Muscle of arm (tissue), 1 donor: ENCODE measurements at regions not wholly inside any gene's neighbourhood (a gene's known extent, or its start where the extent isn't known, plus 50 kb on each side); places are given as distances from the start of the nearest gene placed in this dataset.

Source experiments
- DNase-seq: peaks from one replicate; pipeline ENCODE4 v3.0.0-alpha.2; 2013

- DNase-seq = no peak
These were observed 155.8 kb upstream of the GSE1 start for GRCh38 chr16:85457366-85457765.

- DNase-seq = no peak
These were observed 154.2 kb upstream of the GSE1 start for GRCh38 chr16:85458968-85459367.

- DNase-seq = no peak
These were observed 153.4 kb upstream of the GSE1 start for GRCh38 chr16:85459529-85460251.

- DNase-seq = no peak
These were observed 152.7 kb upstream of the GSE1 start for GRCh38 chr16:85460252-85461021.

DNA sequence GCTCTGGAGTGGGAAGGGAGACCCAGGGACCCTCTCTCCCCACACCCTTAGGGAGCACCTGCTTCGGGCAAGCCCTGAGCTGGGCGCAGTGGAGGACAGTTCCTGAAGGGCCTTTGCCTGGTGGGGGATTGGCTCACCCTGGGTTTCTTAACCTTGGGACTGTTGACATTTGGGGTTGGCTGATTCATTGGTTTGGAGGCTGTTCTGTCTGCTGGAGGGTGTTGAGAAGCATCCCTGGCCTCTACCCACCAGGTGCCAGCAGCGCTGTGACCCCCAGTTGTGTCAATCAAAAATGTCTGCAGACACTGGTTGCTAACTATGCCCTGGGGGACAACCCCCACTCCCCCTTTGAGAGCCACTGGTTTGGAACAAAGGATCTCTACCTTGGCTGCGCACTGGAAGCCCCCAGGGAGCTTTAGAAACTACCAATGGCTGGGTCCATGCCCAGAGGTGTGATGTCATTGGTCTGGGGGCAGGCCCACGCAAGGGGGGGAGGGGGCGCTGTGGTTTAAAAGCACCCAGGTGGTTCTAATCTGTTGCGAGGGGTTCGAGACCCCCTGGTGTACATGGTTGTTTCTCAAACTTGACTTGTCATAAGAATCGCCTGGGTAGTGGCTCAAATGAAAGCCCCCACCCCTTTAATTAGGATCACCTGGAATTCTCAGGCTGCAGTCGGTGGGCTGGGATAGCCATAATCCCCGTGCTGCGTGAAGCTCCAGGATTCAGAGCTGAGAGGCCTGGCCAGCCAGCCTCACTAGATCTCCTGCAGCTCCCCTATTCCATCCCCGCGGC lies 151.9 kb upstream of the GSE1 start:
- no peak for DNase-seq

GRCh38 chr16:85461814-85462713 lies 151.1 kb upstream of the GSE1 start:
- peak; percentile 40 for DNase-seq

GRCh38 chr16:85462714-85463611 lies 150.2 kb upstream of the GSE1 start:
- DNase-seq = no peak

DNA sequence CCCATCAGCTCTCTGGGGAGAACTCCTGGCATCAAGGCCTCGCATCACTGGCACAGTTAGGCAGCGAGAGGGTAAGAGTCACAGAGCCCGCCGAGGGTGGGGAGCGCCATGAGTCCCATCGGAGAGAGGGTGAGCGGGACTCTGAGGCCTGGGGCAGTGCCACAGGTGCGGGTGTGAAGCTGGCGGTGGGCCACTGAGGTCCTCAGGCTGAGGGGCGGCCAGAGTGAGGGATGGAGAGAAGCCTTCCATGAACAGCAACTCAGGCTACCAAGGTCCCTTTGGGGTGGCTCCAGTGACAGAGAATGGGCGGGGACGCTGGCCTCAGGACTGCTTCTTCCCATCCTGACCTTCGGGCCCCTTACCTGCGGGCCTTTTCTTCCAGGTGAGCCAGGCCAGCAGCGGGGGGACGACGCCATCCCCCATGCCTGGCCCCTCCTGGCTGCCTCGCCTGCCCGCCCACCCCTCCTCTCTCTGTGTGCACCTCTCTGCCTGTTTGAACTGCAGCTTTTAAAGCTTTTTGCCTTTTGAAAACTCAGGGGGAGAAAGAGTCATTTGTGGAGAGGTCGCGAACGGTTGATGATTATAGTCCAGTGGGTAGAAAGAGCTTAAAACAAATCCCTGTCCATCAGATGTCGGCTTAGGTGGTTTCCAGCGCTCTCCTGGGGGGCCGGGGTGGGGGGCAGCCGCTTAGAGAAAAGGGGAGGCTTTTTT lies 149.3 kb upstream of the GSE1 start:
- DNase-seq = no peak

DNA sequence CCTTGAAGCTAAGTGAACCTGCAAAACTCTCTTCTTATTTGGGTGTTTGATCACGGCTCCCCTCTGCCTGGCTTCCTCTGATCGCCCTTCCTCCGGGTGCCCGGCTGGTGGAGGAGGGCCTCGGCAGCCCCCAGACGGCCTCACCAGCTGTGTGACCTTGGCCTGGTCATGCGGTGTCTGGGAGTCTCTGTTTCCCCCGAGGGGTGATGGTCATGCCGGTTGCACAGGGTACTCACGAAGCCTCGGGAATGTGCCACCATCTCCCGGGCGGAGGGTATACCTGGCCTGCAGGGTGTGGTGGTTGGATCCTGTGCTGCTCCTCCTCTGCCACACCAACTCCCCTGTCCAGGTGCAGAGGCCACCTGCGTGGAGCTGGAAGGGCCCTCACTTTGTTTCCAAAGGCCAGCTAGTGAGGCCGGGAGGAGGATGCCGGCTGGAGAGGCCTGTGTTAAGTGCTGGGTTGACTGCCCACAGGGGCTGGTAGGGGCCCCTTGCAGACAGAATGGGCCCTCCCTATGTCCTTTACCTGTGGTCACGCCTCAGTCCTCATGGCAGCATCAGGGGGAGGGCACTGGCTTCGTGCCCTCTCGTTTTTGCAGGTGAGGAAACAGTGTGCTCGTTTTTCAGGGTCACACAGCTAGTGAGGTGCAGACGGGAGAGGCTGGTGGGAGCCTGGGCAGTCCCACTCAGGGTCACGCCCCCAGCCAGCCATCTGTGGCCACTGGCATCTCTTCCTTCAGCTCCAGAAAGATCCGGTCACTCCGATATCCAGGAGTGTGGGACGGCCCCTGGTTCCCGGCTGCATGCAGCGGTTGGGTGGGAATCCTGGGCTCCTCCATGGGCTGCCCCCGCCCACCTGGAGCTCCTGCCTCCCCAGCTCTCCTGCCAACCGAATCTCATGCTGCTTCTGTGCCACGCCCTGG lies 148.5 kb upstream of the GSE1 start:
- DNase-seq = no peak

- DNase-seq = no peak
These were observed 147.5 kb upstream of the GSE1 start for GRCh38 chr16:85465328-85466303.

- DNase-seq = no peak
These were observed 146.8 kb upstream of the GSE1 start for GRCh38 chr16:85466304-85466700.

- no peak for DNase-seq
These were observed 146.1 kb upstream of the GSE1 start for GRCh38 chr16:85466989-85467388.

- no peak for DNase-seq
These were observed 143.1 kb upstream of the GSE1 start for GRCh38 chr16:85469929-85470590.

DNA sequence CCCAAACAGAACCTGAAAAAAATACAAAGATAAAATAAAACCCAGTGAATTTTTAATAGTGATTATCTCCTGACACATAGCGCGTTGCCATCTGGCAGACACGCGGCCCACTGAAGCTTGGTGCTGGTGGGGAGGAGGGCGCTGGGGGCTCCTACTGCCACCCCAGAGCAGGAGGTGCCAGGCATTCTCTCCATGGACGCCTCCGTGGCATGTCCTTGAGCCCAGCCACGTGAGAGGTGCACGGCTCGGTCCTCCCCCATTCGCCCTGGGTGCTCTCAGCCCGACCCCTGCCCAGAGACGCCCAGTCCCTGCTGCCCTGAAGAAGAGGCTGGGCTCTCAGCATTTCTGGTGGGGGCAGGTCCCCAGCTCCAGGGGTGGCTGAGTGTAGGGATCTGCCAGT lies 142.2 kb upstream of the GSE1 start:
- no peak for DNase-seq

DNA sequence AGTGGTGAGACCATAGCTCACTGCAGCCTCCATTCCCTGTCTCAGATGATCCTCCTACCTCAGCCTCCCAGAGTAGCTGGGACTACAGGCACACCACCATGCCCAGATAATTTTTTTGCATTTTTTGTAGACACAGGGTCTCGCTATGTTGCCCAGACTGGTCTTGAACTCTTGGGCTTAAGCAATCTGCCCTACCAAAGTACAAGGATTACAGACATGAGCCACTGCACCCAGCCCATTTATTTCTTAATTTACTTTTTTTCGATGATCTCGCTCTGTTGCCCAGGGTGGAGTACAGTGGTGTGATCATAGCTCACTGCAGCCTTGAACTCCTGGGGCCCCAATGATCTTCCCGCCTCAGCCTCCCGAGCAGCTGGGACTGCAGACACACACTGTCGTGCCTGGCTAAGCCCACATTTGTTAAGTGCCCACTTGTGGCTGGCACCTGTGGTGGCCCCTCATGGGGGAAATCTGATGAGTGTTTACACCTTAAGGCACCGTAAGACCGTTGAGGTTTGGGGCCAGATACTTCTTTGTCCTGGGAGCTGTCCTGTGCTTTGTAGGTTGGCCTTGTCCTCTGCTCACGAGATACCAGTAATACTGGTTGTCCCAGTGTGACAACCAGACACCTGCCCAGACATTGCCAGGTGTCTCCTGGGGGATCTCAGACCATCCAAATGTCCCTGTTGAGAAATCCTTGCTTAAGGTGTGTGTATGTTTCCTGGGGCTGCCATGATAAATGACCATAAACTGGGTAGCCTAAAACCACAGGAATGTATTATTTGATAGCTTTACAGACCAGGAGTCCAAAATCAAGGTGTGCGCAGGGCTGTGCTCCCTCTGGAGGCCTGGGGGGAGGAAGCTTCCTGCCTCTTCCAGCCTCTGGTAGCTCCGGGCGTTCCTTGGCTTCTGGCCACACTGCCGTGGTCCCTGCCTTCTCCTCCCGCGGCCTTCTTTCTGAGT lies 141.4 kb upstream of the GSE1 start:
- no peak for DNase-seq

DNA sequence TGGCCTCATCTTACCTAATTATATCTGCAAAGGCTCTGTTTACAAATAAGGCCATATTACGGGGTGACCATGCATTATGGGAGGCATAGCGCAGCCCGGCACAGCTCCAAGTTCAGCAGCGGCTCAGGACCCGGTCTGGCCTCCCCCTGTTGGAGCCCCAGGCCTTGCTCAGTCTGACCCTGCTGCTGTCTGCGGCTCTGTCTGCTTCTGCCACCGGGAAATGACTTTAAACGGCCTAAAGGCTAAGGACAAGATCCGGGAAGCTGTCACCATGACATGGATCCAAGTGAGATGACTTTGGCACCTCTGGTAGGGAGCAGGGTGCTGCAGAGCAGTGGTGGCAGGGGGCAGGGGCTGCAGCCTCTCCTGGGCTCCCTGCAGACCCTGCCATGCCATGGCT lies 140.6 kb upstream of the GSE1 start:
- no peak for DNase-seq
